K562 (cell line): ENCODE measurements at regions not wholly inside any gene's neighbourhood (a gene's known extent, or its start where the extent isn't known, plus 50 kb on each side); places are given as distances from the start of the nearest gene placed in this dataset.

Source experiments
- HIVEP1 ChIP-seq: fragments of 250-450 bp; sonication (Bioruptor Pico); IDR thresholded peaks from 2 replicates; pipeline ENCODE4 v1.4.0; 2020; ENCODE audit warnings: mild to moderate bottlenecking
- HNRNPL ChIP-seq: fragments of 200-400 bp; formaldehyde crosslinking; IDR thresholded peaks from 2 replicates; pipeline ENCODE4 v1.6.1; 2017; ENCODE audit warnings: low read depth, mild to moderate bottlenecking, low read length
- MAFK ChIP-seq: IDR thresholded peaks from 2 replicates; pipeline ENCODE4 v1.6.1; 2011; ENCODE audit warnings: low read length, improper control_type of control experiment
- MCM5 ChIP-seq: fragments of 450-650 bp; IDR thresholded peaks from 2 replicates; pipeline ENCODE4 v1.6.1; 2016; ENCODE audit warnings: low read depth
- NFE2L1 ChIP-seq: fragments of 450-650 bp; IDR thresholded peaks from 2 replicates; pipeline ENCODE4 v1.6.1; 2016; ENCODE audit warnings: missing genetic modification characterization, low read depth, mild to moderate bottlenecking, missing compliant biosample characterization, moderate library complexity, borderline replicate concordance
- RB1 ChIP-seq: fragments of 450-650 bp; IDR thresholded peaks from 2 replicates; pipeline ENCODE4 v1.6.1; 2017; ENCODE audit warnings: low read depth, mild to moderate bottlenecking
- RFX7 ChIP-seq: fragments of 250-450 bp; sonication (Bioruptor Pico); IDR thresholded peaks from 2 replicates; pipeline ENCODE4 v1.5.1; 2021; ENCODE audit warnings: mild to moderate bottlenecking
- SMARCB1 ChIP-seq: IDR thresholded peaks from 2 replicates; pipeline ENCODE4 v1.6.1; 2011; ENCODE audit warnings: improper control_type of control experiment, low read depth; ENCODE audit not compliant: insufficient read length
- ZNF408 ChIP-seq: fragments of 250-450 bp; sonication (Bioruptor Pico); IDR thresholded peaks from 2 replicates; pipeline ENCODE4 v1.4.0; 2020; ENCODE audit warnings: low read depth, mild to moderate bottlenecking, moderate library complexity
- ZNF551 ChIP-seq: fragments of 250-450 bp; sonication (Bioruptor Pico); IDR thresholded peaks from 2 replicates; pipeline ENCODE4 v1.5.0; 2021; ENCODE audit warnings: mild to moderate bottlenecking, moderate library complexity
- ZNF57 ChIP-seq: fragments of 450-650 bp; formaldehyde crosslinking; IDR thresholded peaks from 2 replicates; pipeline ENCODE4 v1.4.0; 2020; ENCODE audit warnings: mild to moderate bottlenecking, moderate library complexity
- TF ChIP-seq, protein P1 (sequence below): sonication (generic); formaldehyde crosslinking; IDR thresholded peaks from 2 replicates; pipeline ENCODE4 v1.8.0; 2023; ENCODE audit warnings: missing genetic modification reagents, mild to moderate bottlenecking, borderline replicate concordance
- TF ChIP-seq, protein P2 (sequence below): fragments of 450-650 bp; IDR thresholded peaks from one replicate; pipeline ENCODE4 v1.6.1; 2018; ENCODE audit warnings: mild to moderate bottlenecking, moderate library complexity; ENCODE audit not compliant: partially characterized antibody
- TF ChIP-seq, protein P3 (sequence below): fragments of 250-450 bp; sonication (Bioruptor Pico); IDR thresholded peaks from 2 replicates; pipeline ENCODE4 v1.5.0; 2020; ENCODE audit warnings: mild to moderate bottlenecking, borderline replicate concordance
- TF ChIP-seq, protein P4 (sequence below): sonication (generic); formaldehyde crosslinking; IDR thresholded peaks from 2 replicates; pipeline ENCODE4 v1.8.0; 2022; ENCODE audit warnings: mild to moderate bottlenecking, low read depth, missing genetic modification reagents
- TF ChIP-seq, protein P5 (sequence below): fragments of 450-650 bp; IDR thresholded peaks from 2 replicates; pipeline ENCODE4 v1.6.1; 2018; ENCODE audit warnings: mild to moderate bottlenecking, low read depth; ENCODE audit not compliant: partially characterized antibody

DNA sequence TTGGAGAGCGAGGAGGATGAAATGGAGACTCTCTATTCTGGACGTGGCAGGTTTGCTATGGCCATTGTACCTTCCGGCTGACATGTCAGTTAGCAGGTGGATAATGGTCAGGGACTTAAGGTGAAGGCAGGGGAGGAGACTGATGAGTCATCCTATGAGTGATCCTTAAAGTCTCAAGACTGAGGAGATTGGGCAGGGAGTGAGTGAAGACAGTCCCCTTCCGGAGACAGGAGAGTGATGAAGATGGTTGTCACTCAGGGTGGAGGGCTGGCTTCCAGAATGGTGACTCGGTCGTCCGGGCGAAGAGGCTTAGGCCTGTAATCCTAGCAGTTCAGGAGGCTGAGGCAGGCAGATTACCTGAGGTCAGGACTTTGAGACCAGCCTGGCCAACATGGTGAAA is 49.8 kb upstream of the CCDC63 start (continued):
- TF ChIP-seq, protein P1, sequence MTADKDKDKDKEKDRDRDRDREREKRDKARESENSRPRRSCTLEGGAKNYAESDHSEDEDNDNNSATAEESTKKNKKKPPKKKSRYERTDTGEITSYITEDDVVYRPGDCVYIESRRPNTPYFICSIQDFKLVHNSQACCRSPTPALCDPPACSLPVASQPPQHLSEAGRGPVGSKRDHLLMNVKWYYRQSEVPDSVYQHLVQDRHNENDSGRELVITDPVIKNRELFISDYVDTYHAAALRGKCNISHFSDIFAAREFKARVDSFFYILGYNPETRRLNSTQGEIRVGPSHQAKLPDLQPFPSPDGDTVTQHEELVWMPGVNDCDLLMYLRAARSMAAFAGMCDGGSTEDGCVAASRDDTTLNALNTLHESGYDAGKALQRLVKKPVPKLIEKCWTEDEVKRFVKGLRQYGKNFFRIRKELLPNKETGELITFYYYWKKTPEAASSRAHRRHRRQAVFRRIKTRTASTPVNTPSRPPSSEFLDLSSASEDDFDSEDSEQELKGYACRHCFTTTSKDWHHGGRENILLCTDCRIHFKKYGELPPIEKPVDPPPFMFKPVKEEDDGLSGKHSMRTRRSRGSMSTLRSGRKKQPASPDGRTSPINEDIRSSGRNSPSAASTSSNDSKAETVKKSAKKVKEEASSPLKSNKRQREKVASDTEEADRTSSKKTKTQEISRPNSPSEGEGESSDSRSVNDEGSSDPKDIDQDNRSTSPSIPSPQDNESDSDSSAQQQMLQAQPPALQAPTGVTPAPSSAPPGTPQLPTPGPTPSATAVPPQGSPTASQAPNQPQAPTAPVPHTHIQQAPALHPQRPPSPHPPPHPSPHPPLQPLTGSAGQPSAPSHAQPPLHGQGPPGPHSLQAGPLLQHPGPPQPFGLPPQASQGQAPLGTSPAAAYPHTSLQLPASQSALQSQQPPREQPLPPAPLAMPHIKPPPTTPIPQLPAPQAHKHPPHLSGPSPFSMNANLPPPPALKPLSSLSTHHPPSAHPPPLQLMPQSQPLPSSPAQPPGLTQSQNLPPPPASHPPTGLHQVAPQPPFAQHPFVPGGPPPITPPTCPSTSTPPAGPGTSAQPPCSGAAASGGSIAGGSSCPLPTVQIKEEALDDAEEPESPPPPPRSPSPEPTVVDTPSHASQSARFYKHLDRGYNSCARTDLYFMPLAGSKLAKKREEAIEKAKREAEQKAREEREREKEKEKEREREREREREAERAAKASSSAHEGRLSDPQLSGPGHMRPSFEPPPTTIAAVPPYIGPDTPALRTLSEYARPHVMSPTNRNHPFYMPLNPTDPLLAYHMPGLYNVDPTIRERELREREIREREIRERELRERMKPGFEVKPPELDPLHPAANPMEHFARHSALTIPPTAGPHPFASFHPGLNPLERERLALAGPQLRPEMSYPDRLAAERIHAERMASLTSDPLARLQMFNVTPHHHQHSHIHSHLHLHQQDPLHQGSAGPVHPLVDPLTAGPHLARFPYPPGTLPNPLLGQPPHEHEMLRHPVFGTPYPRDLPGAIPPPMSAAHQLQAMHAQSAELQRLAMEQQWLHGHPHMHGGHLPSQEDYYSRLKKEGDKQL (CRISPR knock-in tag): no peak
- TF ChIP-seq, protein P2, sequence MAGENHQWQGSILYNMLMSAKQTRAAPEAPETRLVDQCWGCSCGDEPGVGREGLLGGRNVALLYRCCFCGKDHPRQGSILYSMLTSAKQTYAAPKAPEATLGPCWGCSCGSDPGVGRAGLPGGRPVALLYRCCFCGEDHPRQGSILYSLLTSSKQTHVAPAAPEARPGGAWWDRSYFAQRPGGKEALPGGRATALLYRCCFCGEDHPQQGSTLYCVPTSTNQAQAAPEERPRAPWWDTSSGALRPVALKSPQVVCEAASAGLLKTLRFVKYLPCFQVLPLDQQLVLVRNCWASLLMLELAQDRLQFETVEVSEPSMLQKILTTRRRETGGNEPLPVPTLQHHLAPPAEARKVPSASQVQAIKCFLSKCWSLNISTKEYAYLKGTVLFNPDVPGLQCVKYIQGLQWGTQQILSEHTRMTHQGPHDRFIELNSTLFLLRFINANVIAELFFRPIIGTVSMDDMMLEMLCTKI: no peak
- TF ChIP-seq SMARCB1: no peak
- peak; percentile 35; the same call in 1 of the 2 replicates for TF ChIP-seq MAFK
- no peak for TF ChIP-seq ZNF57 (CRISPR knock-in tag)
- peak; percentile 26; the same call in 1 of the 2 replicates for TF ChIP-seq NFE2L1
- no peak for TF ChIP-seq HNRNPL
- no peak for TF ChIP-seq HIVEP1 (CRISPR knock-in tag)
- TF ChIP-seq, protein P3, sequence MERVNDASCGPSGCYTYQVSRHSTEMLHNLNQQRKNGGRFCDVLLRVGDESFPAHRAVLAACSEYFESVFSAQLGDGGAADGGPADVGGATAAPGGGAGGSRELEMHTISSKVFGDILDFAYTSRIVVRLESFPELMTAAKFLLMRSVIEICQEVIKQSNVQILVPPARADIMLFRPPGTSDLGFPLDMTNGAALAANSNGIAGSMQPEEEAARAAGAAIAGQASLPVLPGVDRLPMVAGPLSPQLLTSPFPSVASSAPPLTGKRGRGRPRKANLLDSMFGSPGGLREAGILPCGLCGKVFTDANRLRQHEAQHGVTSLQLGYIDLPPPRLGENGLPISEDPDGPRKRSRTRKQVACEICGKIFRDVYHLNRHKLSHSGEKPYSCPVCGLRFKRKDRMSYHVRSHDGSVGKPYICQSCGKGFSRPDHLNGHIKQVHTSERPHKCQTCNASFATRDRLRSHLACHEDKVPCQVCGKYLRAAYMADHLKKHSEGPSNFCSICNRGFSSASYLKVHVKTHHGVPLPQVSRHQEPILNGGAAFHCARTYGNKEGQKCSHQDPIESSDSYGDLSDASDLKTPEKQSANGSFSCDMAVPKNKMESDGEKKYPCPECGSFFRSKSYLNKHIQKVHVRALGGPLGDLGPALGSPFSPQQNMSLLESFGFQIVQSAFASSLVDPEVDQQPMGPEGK: no peak
- TF ChIP-seq ZNF408 (CRISPR knock-in tag): no peak
- no peak for TF ChIP-seq RFX7 (CRISPR knock-in tag)
- no peak for TF ChIP-seq RB1
- TF ChIP-seq ZNF551: no peak
- TF ChIP-seq, protein P4, sequence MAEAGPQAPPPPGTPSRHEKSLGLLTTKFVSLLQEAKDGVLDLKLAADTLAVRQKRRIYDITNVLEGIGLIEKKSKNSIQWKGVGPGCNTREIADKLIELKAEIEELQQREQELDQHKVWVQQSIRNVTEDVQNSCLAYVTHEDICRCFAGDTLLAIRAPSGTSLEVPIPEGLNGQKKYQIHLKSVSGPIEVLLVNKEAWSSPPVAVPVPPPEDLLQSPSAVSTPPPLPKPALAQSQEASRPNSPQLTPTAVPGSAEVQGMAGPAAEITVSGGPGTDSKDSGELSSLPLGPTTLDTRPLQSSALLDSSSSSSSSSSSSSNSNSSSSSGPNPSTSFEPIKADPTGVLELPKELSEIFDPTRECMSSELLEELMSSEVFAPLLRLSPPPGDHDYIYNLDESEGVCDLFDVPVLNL: no peak
- TF ChIP-seq, protein P5, sequence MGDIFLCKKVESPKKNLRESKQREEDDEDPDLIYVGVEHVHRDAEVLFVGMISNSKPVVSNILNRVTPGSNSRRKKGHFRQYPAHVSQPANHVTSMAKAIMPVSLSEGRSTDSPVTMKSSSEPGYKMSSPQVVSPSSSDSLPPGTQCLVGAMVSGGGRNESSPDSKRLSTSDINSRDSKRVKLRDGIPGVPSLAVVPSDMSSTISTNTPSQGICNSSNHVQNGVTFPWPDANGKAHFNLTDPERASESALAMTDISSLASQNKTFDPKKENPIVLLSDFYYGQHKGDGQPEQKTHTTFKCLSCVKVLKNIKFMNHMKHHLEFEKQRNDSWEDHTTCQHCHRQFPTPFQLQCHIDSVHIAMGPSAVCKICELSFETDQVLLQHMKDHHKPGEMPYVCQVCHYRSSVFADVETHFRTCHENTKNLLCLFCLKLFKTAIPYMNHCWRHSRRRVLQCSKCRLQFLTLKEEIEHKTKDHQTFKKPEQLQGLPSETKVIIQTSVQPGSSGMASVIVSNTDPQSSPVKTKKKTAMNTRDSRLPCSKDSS: no peak
- no peak for TF ChIP-seq MCM5
